OCI-LY1 (cell line): ENCODE measurements at regions not wholly inside any gene's neighbourhood (a gene's known extent, or its start where the extent isn't known, plus 50 kb on each side); places are given as distances from the start of the nearest gene placed in this dataset.

Source experiments
- H2AFZ ChIP-seq: fragments of 200-600 bp; sonication (generic), shearing (Covaris generic); 2 replicates; pipeline ENCODE4 v1.6.0; 2014; ENCODE audit warnings: antibody characterized with exemption, mild to moderate bottlenecking, low read length
- H3F3A ChIP-seq: fragments of 200-600 bp; sonication (generic), shearing (Covaris generic); 2 replicates; pipeline ENCODE4 v1.6.0; 2014; ENCODE audit warnings: mild to moderate bottlenecking, antibody characterized with exemption, low read length, moderate library complexity; ENCODE audit not compliant: insufficient read depth
- H3K27ac ChIP-seq: fragments of 200-600 bp; sonication (generic); 2 replicates; pipeline ENCODE4 v1.5.1; 2014; ENCODE audit warnings: low read length, mixed run types, mild to moderate bottlenecking, low read depth; ENCODE audit not compliant: poor library complexity, severe bottlenecking
- H3K27me3 ChIP-seq: fragments of 200-600 bp; sonication (generic); 2 replicates; pipeline ENCODE4 v1.6.0; 2014; ENCODE audit warnings: antibody characterized with exemption, mild to moderate bottlenecking, low read length, moderate library complexity; ENCODE audit not compliant: insufficient read depth
- H3K36me3 ChIP-seq: fragments of 200-600 bp; sonication (generic); 2 replicates; pipeline ENCODE4 v1.6.1; 2014; ENCODE audit warnings: mild to moderate bottlenecking, antibody characterized with exemption, low read length, moderate library complexity, mixed read lengths; ENCODE audit not compliant: insufficient read depth
- H3K4me1 ChIP-seq: fragments of 200-600 bp; sonication (generic); 2 replicates; pipeline ENCODE4 v1.5.1; 2014; ENCODE audit warnings: mild to moderate bottlenecking, low read length, moderate library complexity; ENCODE audit not compliant: insufficient read depth, severe bottlenecking
- H3K4me2 ChIP-seq: fragments of 200-600 bp; sonication (generic), shearing (Covaris generic); 2 replicates; pipeline ENCODE4 v1.6.1; 2014; ENCODE audit warnings: low read length
- H3K4me3 ChIP-seq: fragments of 200-600 bp; sonication (generic); 2 replicates; pipeline ENCODE4 v1.5.1; 2014; ENCODE audit warnings: low read length, low read depth, mild to moderate bottlenecking, mixed read lengths; ENCODE audit not compliant: poor library complexity, severe bottlenecking
- H3K79me2 ChIP-seq: fragments of 200-600 bp; shearing (Covaris generic); 2 replicates; pipeline ENCODE4 v1.6.1; 2016; ENCODE audit warnings: mixed run types, low read length, mixed read lengths; ENCODE audit not compliant: insufficient read depth
- H3K9ac ChIP-seq: fragments of 200-600 bp; sonication (generic), shearing (Covaris generic); 2 replicates; pipeline ENCODE4 v1.6.1; 2014; ENCODE audit warnings: mild to moderate bottlenecking, low read length, mixed read lengths
- H3K9me2 ChIP-seq: fragments of 200-600 bp; sonication (generic), shearing (Covaris generic); 2 replicates; pipeline ENCODE4 v1.6.1; 2014; ENCODE audit warnings: low read depth, mild to moderate bottlenecking, low read length, mixed read lengths
- H3K9me3 ChIP-seq: fragments of 200-600 bp; shearing (Covaris generic); 2 replicates; pipeline ENCODE4 v1.6.1; 2014; ENCODE audit warnings: low read length, mixed read lengths
- H4K20me1 ChIP-seq: fragments of 200-600 bp; sonication (generic), shearing (Covaris generic); 2 replicates; pipeline ENCODE4 v1.6.0; 2016; ENCODE audit warnings: mild to moderate bottlenecking, low read length; ENCODE audit not compliant: insufficient read depth
- EZH2 ChIP-seq: fragments of 200-600 bp; sonication (generic), shearing (Covaris generic); IDR thresholded peaks from 2 replicates; pipeline ENCODE4 v1.8.0; 2017; ENCODE audit warnings: borderline replicate concordance, mixed run types, mild to moderate bottlenecking, antibody characterized with exemption, low read length, moderate library complexity, mixed read lengths
- TF ChIP-seq, protein P1 (sequence below): fragments of 200-600 bp; sonication (generic), shearing (Covaris generic); IDR thresholded peaks from 2 replicates; pipeline ENCODE4 v1.5.1; 2017; ENCODE audit warnings: mild to moderate bottlenecking, antibody characterized with exemption, low read length, moderate library complexity, mixed read lengths

DNA sequence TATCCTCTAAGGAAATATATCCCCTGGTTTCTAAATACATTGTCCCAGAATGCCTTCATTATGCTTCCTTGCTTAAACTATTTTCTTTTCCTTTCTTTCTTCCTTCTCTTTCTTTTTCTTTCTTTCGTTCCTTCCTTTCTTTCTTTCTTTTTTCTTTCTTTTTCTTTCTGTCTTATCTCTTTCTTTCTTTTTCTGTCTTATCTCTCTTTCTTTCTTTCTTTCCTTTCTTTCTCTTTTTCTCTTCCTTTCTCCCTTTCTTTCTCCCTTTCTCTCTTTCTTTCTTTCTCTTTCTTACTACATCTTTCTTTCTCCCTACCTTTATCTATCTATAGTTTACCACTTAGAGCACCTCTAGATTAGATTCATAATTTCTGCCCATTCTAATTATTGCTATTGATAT is 552.1 kb downstream of the PYDC2 start:
- Histone ChIP-seq H3K27me3 (no peaks in the 10 kb centered on the region), H3K4me3 (no peak overlapping the region), H3K79me2 (no peaks in the 10 kb centered on the region), H3K9me2 (no peaks in the 10 kb centered on the region), H3K4me2 (no peak overlapping the region), H3K9ac (no peak overlapping the region), H3K27ac (no peak overlapping the region), H4K20me1 (no peaks in the 10 kb centered on the region), H3F3A (no peaks in the 10 kb centered on the region), H3K36me3 (no peaks in the 10 kb centered on the region), H2AFZ (no peak overlapping the region), H3K4me1 (no peaks in the 10 kb centered on the region), H3K9me3 (no peaks in the 10 kb centered on the region)
- TF ChIP-seq EZH2, result no peak

DNA sequence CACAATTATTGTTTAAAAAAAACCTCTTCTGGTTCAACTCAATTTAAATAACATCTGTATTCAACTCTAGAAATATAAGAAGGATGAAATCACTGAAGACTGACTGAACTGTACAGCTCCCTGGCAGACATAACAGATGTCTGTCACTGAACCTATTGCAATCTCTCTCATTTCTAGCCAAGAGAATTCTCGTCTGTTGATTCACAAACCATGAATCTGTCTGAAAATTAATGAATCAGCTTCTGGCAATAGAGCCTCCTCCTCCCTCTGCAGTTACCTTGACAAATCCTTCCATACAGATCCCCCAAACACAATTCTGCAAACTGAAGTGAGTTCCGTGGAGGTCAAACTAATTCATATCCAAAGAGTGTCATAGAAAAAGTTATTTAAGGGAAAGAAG is 561.4 kb downstream of the PYDC2 start:
- TF ChIP-seq EZH2, result no peak
- TF ChIP-seq, protein P1, sequence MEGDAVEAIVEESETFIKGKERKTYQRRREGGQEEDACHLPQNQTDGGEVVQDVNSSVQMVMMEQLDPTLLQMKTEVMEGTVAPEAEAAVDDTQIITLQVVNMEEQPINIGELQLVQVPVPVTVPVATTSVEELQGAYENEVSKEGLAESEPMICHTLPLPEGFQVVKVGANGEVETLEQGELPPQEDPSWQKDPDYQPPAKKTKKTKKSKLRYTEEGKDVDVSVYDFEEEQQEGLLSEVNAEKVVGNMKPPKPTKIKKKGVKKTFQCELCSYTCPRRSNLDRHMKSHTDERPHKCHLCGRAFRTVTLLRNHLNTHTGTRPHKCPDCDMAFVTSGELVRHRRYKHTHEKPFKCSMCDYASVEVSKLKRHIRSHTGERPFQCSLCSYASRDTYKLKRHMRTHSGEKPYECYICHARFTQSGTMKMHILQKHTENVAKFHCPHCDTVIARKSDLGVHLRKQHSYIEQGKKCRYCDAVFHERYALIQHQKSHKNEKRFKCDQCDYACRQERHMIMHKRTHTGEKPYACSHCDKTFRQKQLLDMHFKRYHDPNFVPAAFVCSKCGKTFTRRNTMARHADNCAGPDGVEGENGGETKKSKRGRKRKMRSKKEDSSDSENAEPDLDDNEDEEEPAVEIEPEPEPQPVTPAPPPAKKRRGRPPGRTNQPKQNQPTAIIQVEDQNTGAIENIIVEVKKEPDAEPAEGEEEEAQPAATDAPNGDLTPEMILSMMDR, result no peak
- Histone ChIP-seq H2AFZ (no peak overlapping the region), H3K27ac (no peak overlapping the region), H4K20me1 (no peaks in the 10 kb centered on the region), H3K79me2 (no peaks in the 10 kb centered on the region), H3K9ac (no peak overlapping the region), H3K27me3 (no peaks in the 10 kb centered on the region), H3K9me2 (no peaks in the 10 kb centered on the region; the same call in 1 of the 2 replicates), H3K9me3 (peaks cover 3% of the 10 kb centered on the region; the same call in 1 of the 2 replicates), H3K36me3 (no peaks in the 10 kb centered on the region), H3K4me1 (no peaks in the 10 kb centered on the region), H3K4me3 (no peak overlapping the region), H3F3A (no peaks in the 10 kb centered on the region), H3K4me2 (no peak overlapping the region)

GRCh38 chr3:192024751-192025150 is 563.8 kb downstream of the PYDC2 start:
- no peaks in the 10 kb centered on the region; the same call in 1 of the 2 replicates for H3K9me3 ChIP-seq
- H3K9ac ChIP-seq, result no peak overlapping the region
- no peak overlapping the region for H2AFZ ChIP-seq
- H3K27ac ChIP-seq, result no peak overlapping the region
- H3F3A ChIP-seq, result no peaks in the 10 kb centered on the region
- H3K27me3 ChIP-seq, result no peaks in the 10 kb centered on the region
- TF ChIP-seq, protein P1, result no peak
- TF ChIP-seq EZH2, result no peak
- no peaks in the 10 kb centered on the region; the same call in 1 of the 2 replicates for H3K9me2 ChIP-seq
- no peaks in the 10 kb centered on the region for H3K36me3 ChIP-seq
- H3K79me2 ChIP-seq, result no peaks in the 10 kb centered on the region
- no peaks in the 10 kb centered on the region for H3K4me1 ChIP-seq
- H3K4me3 ChIP-seq, result no peak overlapping the region
- H3K4me2 ChIP-seq, result no peak overlapping the region
- no peaks in the 10 kb centered on the region for H4K20me1 ChIP-seq

DNA sequence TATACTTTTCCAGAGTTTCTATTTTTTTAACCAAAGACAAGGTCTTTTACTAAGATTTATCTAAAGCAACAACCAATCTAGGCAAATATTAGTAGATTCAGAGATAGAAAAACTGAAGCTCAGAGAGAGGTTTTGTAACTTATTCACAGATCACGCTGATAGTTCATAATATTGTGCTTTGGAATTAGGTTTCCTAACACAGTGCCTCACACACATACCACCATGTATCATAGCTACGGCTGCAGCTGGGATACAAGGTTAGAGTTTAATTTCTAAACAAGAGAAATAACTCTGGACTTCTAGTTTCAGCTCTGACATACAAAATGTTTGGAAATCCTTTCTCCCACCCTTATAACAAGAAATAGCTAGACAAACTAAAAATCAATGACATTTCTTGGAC is 565.7 kb downstream of the PYDC2 start:
- Histone ChIP-seq H3K36me3 (no peaks in the 10 kb centered on the region), H3K9ac (no peak overlapping the region), H2AFZ (no peak overlapping the region), H3K4me3 (no peak overlapping the region), H3K4me2 (no peak overlapping the region), H3K79me2 (no peaks in the 10 kb centered on the region), H3K9me2 (no peaks in the 10 kb centered on the region; the same call in 1 of the 2 replicates), H4K20me1 (no peaks in the 10 kb centered on the region), H3K27ac (no peak overlapping the region), H3K4me1 (no peaks in the 10 kb centered on the region), H3K9me3 (no peaks in the 10 kb centered on the region; the same call in 1 of the 2 replicates), H3F3A (no peaks in the 10 kb centered on the region), H3K27me3 (no peaks in the 10 kb centered on the region)
- TF ChIP-seq EZH2, result no peak
- TF ChIP-seq, protein P1, result no peak
